Fibroblast of lung (primary cell): ENCODE measurements at regions not wholly inside any gene's neighbourhood (a gene's known extent, or its start where the extent isn't known, plus 50 kb on each side); places are given as distances from the start of the nearest gene placed in this dataset.

Source experiments
- DNase-seq, 2 donors: peaks; one replicate each; pipeline versions ENCODE4 v3.0.0 to v3.0.0-alpha.2; 2010; ENCODE audit warnings: low read depth in 2 of 2
- H2AFZ ChIP-seq: 2 replicates; pipeline ENCODE4 v1.5.1; 2012; ENCODE audit warnings: low read length, control low read depth, inconsistent platforms
- H3K27ac ChIP-seq: 2 replicates; pipeline ENCODE4 v1.5.1; 2011; ENCODE audit warnings: low read length, control low read depth; ENCODE audit not compliant: insufficient read depth
- H3K27me3 ChIP-seq: 2 replicates; pipeline ENCODE4 v1.5.1; 2011; ENCODE audit warnings: mild to moderate bottlenecking, low read length; ENCODE audit not compliant: control insufficient read depth, insufficient read depth
- H3K36me3 ChIP-seq: 2 replicates; pipeline ENCODE4 v1.5.1; 2011; ENCODE audit warnings: low read length; ENCODE audit not compliant: control insufficient read depth, insufficient read depth
- H3K4me1 ChIP-seq: 2 replicates; pipeline ENCODE4 v1.5.1; 2011; ENCODE audit warnings: low read length; ENCODE audit not compliant: control insufficient read depth, insufficient read depth; ENCODE audit errors: extremely low read depth
- H3K4me2 ChIP-seq: 2 replicates; pipeline ENCODE4 v1.5.1; 2011; ENCODE audit warnings: low read length, control low read depth; ENCODE audit not compliant: insufficient read depth; ENCODE audit errors: extremely low read depth
- H3K4me3 ChIP-seq, 4 experiments: fragments of 200-600 bp in 1 of 4; sonication (generic) in 1 of 4; replicated peaks in 1 of 4; 2 replicates each; pipeline ENCODE4 v1.5.1; 2011 to 2016; ENCODE audit warnings: low read length in 4 of 4, low read depth in 3 of 4, mild to moderate bottlenecking in 3 of 4, control low read depth in 2 of 4, inconsistent platforms in 1 of 4, mixed read lengths in 1 of 4; ENCODE audit not compliant: insufficient read depth in 1 of 4; ENCODE audit errors: control extremely low read depth in 1 of 4
- H3K79me2 ChIP-seq: 2 replicates; pipeline ENCODE4 v1.5.1; 2012; ENCODE audit warnings: mild to moderate bottlenecking, low read length, inconsistent platforms; ENCODE audit not compliant: control insufficient read depth, insufficient read depth
- H3K9ac ChIP-seq: 2 replicates; pipeline ENCODE4 v1.5.1; 2011; ENCODE audit warnings: mild to moderate bottlenecking, low read length, control low read depth; ENCODE audit not compliant: insufficient read depth
- H3K9me3 ChIP-seq: 2 replicates; pipeline ENCODE4 v1.5.1; 2012; ENCODE audit warnings: low read depth, low read length; ENCODE audit not compliant: control insufficient read depth, insufficient read depth
- H4K20me1 ChIP-seq: 2 replicates; pipeline ENCODE4 v1.5.1; 2011; ENCODE audit warnings: low read length; ENCODE audit not compliant: control insufficient read depth, insufficient read depth; ENCODE audit errors: extremely low read depth
- EZH2 ChIP-seq: IDR thresholded peaks from 2 replicates; pipeline ENCODE4 v1.5.1; 2012; ENCODE audit warnings: low read length, control low read depth, mild to moderate bottlenecking; ENCODE audit errors: missing control alignments
- TF ChIP-seq, protein P1 (sequence below), 2 donors: IDR thresholded peaks in 1 of 2; conservative IDR thresholded peaks in 1 of 2; 1 replicate in 1 of 2; 2 replicates in 1 of 2; pipeline ENCODE4 v1.5.1; 2011 to 2012; ENCODE audit warnings: low read length in 2 of 2, control low read depth in 1 of 2, inconsistent platforms in 1 of 2, low read depth in 1 of 2, mild to moderate bottlenecking in 1 of 2

DNA sequence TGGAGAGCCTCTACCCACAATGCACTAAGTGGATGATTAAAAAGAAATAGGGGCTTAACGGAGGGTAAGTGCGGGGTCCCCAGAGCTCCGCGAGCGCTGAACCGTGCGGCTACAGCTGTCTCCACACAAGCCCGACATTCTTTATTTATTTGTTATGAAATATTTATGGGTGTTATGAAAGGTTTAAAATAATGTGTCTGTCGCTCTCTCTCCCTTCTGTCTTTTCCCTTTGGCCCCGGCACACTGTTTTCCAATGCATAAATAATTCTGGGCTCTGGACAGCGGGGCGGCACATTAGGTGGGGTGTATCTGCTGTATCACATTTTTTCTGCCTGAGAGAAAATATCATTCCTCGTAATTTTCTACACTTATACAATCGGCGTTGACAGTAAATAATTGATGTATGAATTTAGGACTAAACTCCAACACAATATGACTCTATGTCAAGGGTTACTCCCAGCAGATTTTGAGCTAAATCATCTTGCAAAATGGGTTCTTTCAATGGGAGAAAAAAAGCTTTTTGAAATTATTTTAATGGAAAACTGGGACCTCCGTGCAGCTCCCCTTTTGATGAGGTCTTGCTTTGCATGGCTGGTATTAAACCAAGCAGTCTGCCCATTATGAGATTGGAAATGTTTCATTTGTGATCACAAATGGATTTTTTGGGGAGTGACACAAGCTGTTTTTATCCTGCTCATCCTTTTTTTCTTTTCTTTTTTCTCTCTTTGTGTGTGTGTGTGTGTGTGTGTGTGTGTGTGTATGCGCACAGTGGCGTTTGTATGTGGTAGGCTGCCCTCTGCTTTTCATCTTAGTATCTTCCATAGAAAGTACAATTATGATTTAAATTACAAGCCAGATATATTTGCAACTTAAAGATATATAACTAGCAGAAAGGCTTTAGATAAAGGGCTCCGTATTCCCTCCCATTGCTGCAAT is 370.6 kb upstream of the IRX4 start:
- Histone ChIP-seq H3K4me2 (no peak overlapping the region), H3K9me3 (no peaks in the 10 kb centered on the region), H3K36me3 (no peaks in the 10 kb centered on the region), H3K27me3 (no peaks in the 10 kb centered on the region), H2AFZ (no peak overlapping the region), H3K4me3 (no peak overlapping the region), H3K27ac (no peak overlapping the region), H4K20me1 (no peaks in the 10 kb centered on the region), H3K79me2 (no peaks in the 10 kb centered on the region), H3K4me1 (no peaks in the 10 kb centered on the region), H3K9ac (no peak overlapping the region)
- DNase-seq = peak in 1 of 2 donors; percentile 23
- TF ChIP-seq, protein P1, sequence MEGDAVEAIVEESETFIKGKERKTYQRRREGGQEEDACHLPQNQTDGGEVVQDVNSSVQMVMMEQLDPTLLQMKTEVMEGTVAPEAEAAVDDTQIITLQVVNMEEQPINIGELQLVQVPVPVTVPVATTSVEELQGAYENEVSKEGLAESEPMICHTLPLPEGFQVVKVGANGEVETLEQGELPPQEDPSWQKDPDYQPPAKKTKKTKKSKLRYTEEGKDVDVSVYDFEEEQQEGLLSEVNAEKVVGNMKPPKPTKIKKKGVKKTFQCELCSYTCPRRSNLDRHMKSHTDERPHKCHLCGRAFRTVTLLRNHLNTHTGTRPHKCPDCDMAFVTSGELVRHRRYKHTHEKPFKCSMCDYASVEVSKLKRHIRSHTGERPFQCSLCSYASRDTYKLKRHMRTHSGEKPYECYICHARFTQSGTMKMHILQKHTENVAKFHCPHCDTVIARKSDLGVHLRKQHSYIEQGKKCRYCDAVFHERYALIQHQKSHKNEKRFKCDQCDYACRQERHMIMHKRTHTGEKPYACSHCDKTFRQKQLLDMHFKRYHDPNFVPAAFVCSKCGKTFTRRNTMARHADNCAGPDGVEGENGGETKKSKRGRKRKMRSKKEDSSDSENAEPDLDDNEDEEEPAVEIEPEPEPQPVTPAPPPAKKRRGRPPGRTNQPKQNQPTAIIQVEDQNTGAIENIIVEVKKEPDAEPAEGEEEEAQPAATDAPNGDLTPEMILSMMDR (conservative IDR thresholded peaks at IDR 0.05 in 1 of 2, IDR thresholded peaks at IDR 0.05 in 1 of 2; ENCODE audit: low read depth in 1 of 2, low read length in 2 of 2) = no peak
- no peak for TF ChIP-seq EZH2

DNA sequence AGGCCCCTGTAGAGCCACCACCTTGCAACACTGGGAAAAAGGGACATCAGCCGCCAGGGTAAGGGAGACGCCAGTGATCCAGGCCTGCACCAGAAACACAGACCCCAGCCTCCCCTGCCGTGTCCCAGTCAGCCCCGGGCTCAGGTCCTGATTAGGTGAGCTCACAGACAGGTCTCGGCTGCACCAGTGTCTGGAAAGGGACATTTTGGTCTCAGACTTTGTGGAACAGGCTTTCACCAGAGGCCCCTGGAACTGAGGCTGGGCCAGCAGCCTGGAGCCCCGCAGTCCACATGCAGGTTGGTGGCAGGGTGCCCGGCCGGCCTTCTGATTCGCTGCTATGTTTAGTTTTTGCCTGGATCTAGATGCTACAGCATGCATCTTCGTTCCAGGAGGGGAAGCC is 369.0 kb upstream of the IRX4 start:
- Histone ChIP-seq H3K36me3 (no peaks in the 10 kb centered on the region), H3K79me2 (no peaks in the 10 kb centered on the region), H3K4me1 (no peaks in the 10 kb centered on the region), H3K27me3 (no peaks in the 10 kb centered on the region), H3K4me2 (no peak overlapping the region), H3K4me3 (no peak overlapping the region), H2AFZ (no peak overlapping the region), H4K20me1 (no peaks in the 10 kb centered on the region), H3K27ac (no peak overlapping the region), H3K9me3 (no peaks in the 10 kb centered on the region), H3K9ac (no peak overlapping the region)
- DNase-seq = no peak
- no peak for TF ChIP-seq EZH2
- TF ChIP-seq, protein P1 (conservative IDR thresholded peaks at IDR 0.05 in 1 of 2, IDR thresholded peaks at IDR 0.05 in 1 of 2; ENCODE audit: low read depth in 1 of 2, low read length in 2 of 2) = no peak

DNA sequence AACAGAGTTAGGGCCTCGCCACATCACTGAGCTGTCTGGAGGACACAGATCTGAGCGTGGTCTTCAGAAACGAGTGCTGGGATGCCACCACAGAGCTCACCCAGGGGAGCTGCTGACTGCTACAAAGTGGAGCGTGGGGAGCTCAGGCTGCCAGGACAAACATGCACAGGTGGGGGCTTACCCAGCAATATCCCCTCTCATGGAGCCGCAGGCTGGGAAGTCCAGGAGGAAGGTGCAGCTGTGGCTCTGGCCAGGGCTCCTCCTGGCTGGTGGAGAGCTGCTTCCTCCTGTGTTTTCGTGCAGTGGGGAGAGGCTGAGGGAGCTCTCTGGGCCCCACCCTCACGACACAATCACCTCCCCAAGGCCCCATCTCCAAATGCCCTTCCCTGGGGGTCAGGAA is 368.6 kb upstream of the IRX4 start:
- no peak for TF ChIP-seq EZH2
- TF ChIP-seq, protein P1 (conservative IDR thresholded peaks at IDR 0.05 in 1 of 2, IDR thresholded peaks at IDR 0.05 in 1 of 2; ENCODE audit: low read depth in 1 of 2, low read length in 2 of 2) = no peak
- Histone ChIP-seq H3K4me2 (no peak overlapping the region), H3K79me2 (no peaks in the 10 kb centered on the region), H3K9me3 (no peaks in the 10 kb centered on the region), H3K9ac (no peak overlapping the region), H3K27me3 (no peaks in the 10 kb centered on the region), H3K27ac (no peak overlapping the region), H3K36me3 (no peaks in the 10 kb centered on the region), H3K4me1 (no peaks in the 10 kb centered on the region), H3K4me3 (no peak overlapping the region), H4K20me1 (no peaks in the 10 kb centered on the region), H2AFZ (no peak overlapping the region)
- DNase-seq = no peak
